ENCODE measurements at regions not wholly inside any gene's neighbourhood (a gene's known extent, or its start where the extent isn't known, plus 50 kb on each side); places are given as distances from the start of the nearest gene placed in this dataset.
"Not testable (repeated sequence)": the region's sequence is repeated elsewhere in the genome, so short reads cannot be mapped to it uniquely, and the experiment has no call there.

- no peak overlapping the region for H3K4me3 ChIP-seq (ENCODE audit: low read depth, low read length)
- POLR2A ChIA-PET = no interaction called here
- TF ChIP-seq CTCF (IDR thresholded peaks at IDR 0.05; ENCODE audit: insufficient read depth, low read length, missing control alignments) = no peak
- CTCF ChIA-PET = no interaction called here
- DNase-seq (ENCODE audit: low read depth, low spot score) = no peak
These were observed 109.2 kb upstream of the NR5A2 start for GRCh38 chr1:199918196-199918769.

- CTCF ChIA-PET = no interaction called here
- TF ChIP-seq CTCF (IDR thresholded peaks at IDR 0.05; ENCODE audit: insufficient read depth, low read length, missing control alignments) = no peak
- POLR2A ChIA-PET = no interaction called here
- H3K4me3 ChIP-seq (ENCODE audit: low read depth, low read length) = no peak overlapping the region
- no peak for DNase-seq (ENCODE audit: low read depth, low spot score)
These were observed 106.9 kb upstream of the NR5A2 start for GRCh38 chr1:199920635-199921034.

GRCh38 chr1:199929556-199929955 lies 98.0 kb upstream of the NR5A2 start:
- ChIA-PET POLR2A (no interaction called here), CTCF (no interaction called here)
- no peak overlapping the region for H3K4me3 ChIP-seq (ENCODE audit: low read depth, low read length)
- no peak for DNase-seq (ENCODE audit: low read depth, low spot score)
- no peak for TF ChIP-seq CTCF (IDR thresholded peaks at IDR 0.05; ENCODE audit: insufficient read depth, low read length, missing control alignments)

GRCh38 chr1:199930067-199930466 lies 97.4 kb upstream of the NR5A2 start:
- H3K4me3 ChIP-seq (ENCODE audit: low read depth, low read length); POLR2A ChIA-PET; DNase-seq (ENCODE audit: low read depth, low spot score); CTCF ChIA-PET: not testable (repeated sequence)

- ChIA-PET POLR2A (no interaction called here), CTCF (no interaction called here)
- DNase-seq (ENCODE audit: low read depth, low spot score) = no peak
- H3K4me3 ChIP-seq (ENCODE audit: low read depth, low read length) = no peak overlapping the region
- TF ChIP-seq CTCF (IDR thresholded peaks at IDR 0.05; ENCODE audit: insufficient read depth, low read length, missing control alignments) = no peak
These were observed 95.7 kb upstream of the NR5A2 start for GRCh38 chr1:199931666-199932377.

- DNase-seq (ENCODE audit: low read depth, low spot score) = no peak
- CTCF ChIA-PET = no interaction called here
- TF ChIP-seq CTCF (IDR thresholded peaks at IDR 0.05; ENCODE audit: insufficient read depth, low read length, missing control alignments) = no peak
- H3K4me3 ChIP-seq (ENCODE audit: low read depth, low read length) = no peak overlapping the region
- POLR2A ChIA-PET = interaction anchor here (0.7 kb wide), 1 partner anchor 153 kb away, joined by 4 read pairs; no protein-coding TSS in a partner anchor
These were observed 95.0 kb upstream of the NR5A2 start for GRCh38 chr1:199932462-199932861.

- no peak overlapping the region for H3K4me3 ChIP-seq (ENCODE audit: low read depth, low read length)
- no peak for TF ChIP-seq CTCF (IDR thresholded peaks at IDR 0.05; ENCODE audit: insufficient read depth, low read length, missing control alignments)
- POLR2A ChIA-PET = no interaction called here
- no peak for DNase-seq (ENCODE audit: low read depth, low spot score)
- CTCF ChIA-PET = no interaction called here
These were observed 91.1 kb upstream of the NR5A2 start for GRCh38 chr1:199936441-199936840.

Measured in AG04449 (cell line).